CD4-positive, alpha-beta T cell treated with Interleukin-4 for 1 hour (primary cell): ENCODE measurements at regions not wholly inside any gene's neighbourhood (a gene's known extent, or its start where the extent isn't known, plus 50 kb on each side); places are given as distances from the start of the nearest gene placed in this dataset.
"Not testable (repeated sequence)": the region's sequence is repeated elsewhere in the genome, so short reads cannot be mapped to it uniquely, and the experiment has no call there.

Experiments
- DNase-seq, 2 donors: peaks; one replicate each; pipeline ENCODE4 v3.0.0-alpha.2; 2020 to 2022

GRCh38 chr16:13336907-13337881, 435.8 kb downstream of the SHISA9 start:
- not testable (repeated sequence) for DNase-seq

- DNase-seq: no peak
These were observed 436.6 kb downstream of the SHISA9 start for GRCh38 chr16:13338044-13338443.

GRCh38 chr16:13342675-13343074, 441.3 kb downstream of the SHISA9 start:
- no peak for DNase-seq

- no peak for DNase-seq
These were observed 442.6 kb downstream of the SHISA9 start for GRCh38 chr16:13344001-13344400.

GRCh38 chr16:13348416-13348815, 447.0 kb downstream of the SHISA9 start:
- no peak for DNase-seq

GRCh38 chr16:13350000-13350399, 448.6 kb downstream of the SHISA9 start:
- no peak for DNase-seq

GRCh38 chr16:13351181-13351580, 449.8 kb downstream of the SHISA9 start:
- no peak for DNase-seq

GRCh38 chr16:13351601-13352217, 450.3 kb downstream of the SHISA9 start:
- DNase-seq: no peak

GRCh38 chr16:13352796-13353195, 451.4 kb downstream of the SHISA9 start:
- DNase-seq: not testable (repeated sequence)

GRCh38 chr16:13357842-13358241, 456.4 kb downstream of the SHISA9 start:
- DNase-seq: not testable (repeated sequence)

- DNase-seq: no peak
These were observed 458.4 kb downstream of the SHISA9 start for GRCh38 chr16:13359835-13360234.

GRCh38 chr16:13372421-13372820, 471.0 kb downstream of the SHISA9 start:
- no peak for DNase-seq

- DNase-seq: no peak
These were observed 474.8 kb downstream of the SHISA9 start for GRCh38 chr16:13376174-13376573.

GRCh38 chr16:13377143-13377542, 475.7 kb downstream of the SHISA9 start:
- no peak for DNase-seq

- no peak for DNase-seq
These were observed 476.8 kb downstream of the SHISA9 start for GRCh38 chr16:13378151-13378550.

GRCh38 chr16:13379266-13379665, 477.9 kb downstream of the SHISA9 start:
- DNase-seq: no peak

- not testable (repeated sequence) for DNase-seq
These were observed 484.0 kb downstream of the SHISA9 start for GRCh38 chr16:13385156-13386040.

- no peak for DNase-seq
These were observed 488.9 kb downstream of the SHISA9 start for GRCh38 chr16:13390093-13390985.

- no peak for DNase-seq
These were observed 489.5 kb downstream of the SHISA9 start for GRCh38 chr16:13390986-13391305.

GRCh38 chr16:13391337-13391736, 489.9 kb downstream of the SHISA9 start:
- no peak for DNase-seq

GRCh38 chr16:13392341-13392740, 490.9 kb downstream of the SHISA9 start:
- no peak for DNase-seq

GRCh38 chr16:13393816-13394215, 492.4 kb downstream of the SHISA9 start:
- no peak for DNase-seq
